HCT116 (cell line): ENCODE measurements at regions not wholly inside any gene's neighbourhood (a gene's known extent, or its start where the extent isn't known, plus 50 kb on each side); places are given as distances from the start of the nearest gene placed in this dataset.

Source experiments
- ATAC-seq: fragments of 200-7000 bp; cut with Tn5 transposase; 2 replicates; pipeline ENCODE4 v1.9.1; 2020; ENCODE audit warnings: mild to moderate bottlenecking, moderate library complexity
- BruUV-seq: library from RNA; stranded (reverse); fragments of 400-500 nt; replicated peaks from 2 replicates; lab custom pipeline; 2021; lab: Mats Ljungman, UMichigan
- CTCF ChIA-PET: fragments of 300-600 bp; sonication (Branson Sonifier 250); formaldehyde crosslinking; loops from one replicate; lab custom pipeline; 2021; ENCODE audit warnings: antibody characterized with exemption; lab: Charles Lee
- POLR2A ChIA-PET: fragments of 300-600, 350-600 bp; sonication (Branson Sonifier 250); formaldehyde crosslinking; loops from one replicate; lab custom pipeline; 2021; ENCODE audit warnings: antibody characterized with exemption; lab: Charles Lee
- RAD21 ChIA-PET, 2 experiments: fragments of 300-600 bp; sonication (Branson Sonifier 250); formaldehyde crosslinking; loops; one replicate each; lab custom pipeline; 2023; ENCODE audit warnings: low total read pairs in 2 of 2; ENCODE audit not compliant: uncharacterized antibody in 2 of 2, unreplicated experiment in 2 of 2, low non-redundant PET in 1 of 2; lab: Charles Lee
- DNase-seq: peaks from one replicate; pipeline ENCODE4 v3.0.0-alpha.2; 2010; ENCODE audit warnings: low read depth, low spot score
- H2AFZ ChIP-seq: fragments of 200-600 bp; shearing (Covaris generic), sonication (generic); 2 replicates; pipeline ENCODE4 v1.6.1; 2017; ENCODE audit warnings: low read depth, mixed run types, mixed read lengths, antibody characterized with exemption, low read length; ENCODE audit not compliant: poor library complexity, severe bottlenecking
- H3K27ac ChIP-seq: 2 replicates; pipeline ENCODE4 v1.5.1; 2012; ENCODE audit warnings: low read depth, low read length
- H3K27me3 ChIP-seq: fragments of 200-600 bp; sonication (generic); 2 replicates; pipeline ENCODE4 v1.6.1; 2016; ENCODE audit warnings: mixed run types, low read length, mixed read lengths; ENCODE audit not compliant: insufficient read depth
- H3K36me3 ChIP-seq, 2 experiments: fragments of 200-500 bp in 1 of 2; fragments of 200-600 bp in 1 of 2; sonication (Bioruptor generic) in 1 of 2; sonication (generic) in 1 of 2; 2 replicates each; pipeline versions ENCODE4 v1.5.1 to v1.6.1; 2014 to 2016; ENCODE audit warnings: low read length in 2 of 2, inconsistent platforms in 1 of 2, mixed read lengths in 1 of 2, mixed run types in 1 of 2; ENCODE audit not compliant: insufficient read depth in 2 of 2, control insufficient read depth in 1 of 2
- H3K4me1 ChIP-seq, 2 experiments: fragments of 200-600 bp in 1 of 2; sonication (generic) in 1 of 2; 2 replicates each; pipeline versions ENCODE4 v1.5.1 to v1.6.1; 2012 to 2017; ENCODE audit warnings: low read length in 2 of 2, inconsistent platforms in 1 of 2, mild to moderate bottlenecking in 1 of 2, mixed read lengths in 1 of 2, mixed run types in 1 of 2, moderate library complexity in 1 of 2; ENCODE audit not compliant: insufficient read depth in 2 of 2, control insufficient read depth in 1 of 2
- H3K4me2 ChIP-seq: fragments of 200-600 bp; sonication (generic); 2 replicates; pipeline ENCODE4 v1.6.1; 2017; ENCODE audit warnings: mixed run types, low read length, mixed read lengths
- H3K4me3 ChIP-seq, 2 experiments: fragments of 200-600 bp in 1 of 2; sonication (generic) in 1 of 2; replicated peaks in 1 of 2; 2 replicates each; pipeline ENCODE4 v1.5.1; 2011 to 2016; ENCODE audit warnings: low read length in 2 of 2, control low read depth in 1 of 2, low read depth in 1 of 2, mild to moderate bottlenecking in 1 of 2, mixed read lengths in 1 of 2, mixed run types in 1 of 2
- H3K79me2 ChIP-seq: fragments of 200-600 bp; sonication (generic); 2 replicates; pipeline ENCODE4 v1.6.1; 2017; ENCODE audit warnings: mild to moderate bottlenecking, mixed run types, low read length, moderate library complexity, mixed read lengths; ENCODE audit not compliant: insufficient read depth
- H3K9ac ChIP-seq: fragments of 200-600 bp; sonication (generic); 2 replicates; pipeline ENCODE4 v1.6.1; 2016; ENCODE audit warnings: low read length, mixed read lengths
- H3K9me2 ChIP-seq: fragments of 200-600 bp; sonication (generic), shearing (Covaris generic); 2 replicates; pipeline ENCODE4 v1.6.1; 2017; ENCODE audit warnings: mixed run types, mild to moderate bottlenecking, moderate library complexity; ENCODE audit not compliant: insufficient read depth
- H3K9me3 ChIP-seq, 2 experiments: fragments of 200-500 bp in 1 of 2; fragments of 200-600 bp in 1 of 2; sonication (Bioruptor generic) in 1 of 2; sonication (generic) in 1 of 2; 2 replicates each; pipeline ENCODE4 v1.6.1; 2014 to 2017; ENCODE audit warnings: low read length in 2 of 2, mixed read lengths in 2 of 2, inconsistent platforms in 1 of 2, low read depth in 1 of 2, mild to moderate bottlenecking in 1 of 2, mixed run types in 1 of 2, moderate library complexity in 1 of 2; ENCODE audit not compliant: control insufficient read depth in 1 of 2, insufficient read depth in 1 of 2
- H4K20me1 ChIP-seq: fragments of 200-600 bp; sonication (generic), shearing (Covaris generic); 2 replicates; pipeline ENCODE4 v1.6.1; 2017; ENCODE audit warnings: mixed run types, mild to moderate bottlenecking, moderate library complexity; ENCODE audit not compliant: insufficient read depth
- CBX3 ChIP-seq: IDR thresholded peaks from 2 replicates; pipeline ENCODE4 v1.6.1; 2012; ENCODE audit warnings: low read depth
- CEBPB ChIP-seq: IDR thresholded peaks from 2 replicates; pipeline ENCODE4 v1.6.1; 2012; ENCODE audit warnings: low read depth
- CTCF ChIP-seq, 3 experiments: fragments of 200-600 bp in 1 of 3; sonication (generic) in 1 of 3; IDR thresholded peaks in 2 of 3; conservative IDR thresholded peaks in 1 of 3; 2 replicates each; pipeline ENCODE4 v1.5.1; 2012 to 2017; ENCODE audit warnings: low read depth in 2 of 3, low read length in 2 of 3, antibody characterized with exemption in 1 of 3, borderline replicate concordance in 1 of 3, control low read depth in 1 of 3, mild to moderate bottlenecking in 1 of 3, mixed read lengths in 1 of 3, mixed run types in 1 of 3, moderate library complexity in 1 of 3; ENCODE audit not compliant: insufficient read depth in 1 of 3
- EGR1 ChIP-seq: IDR thresholded peaks from 2 replicates; pipeline ENCODE4 v1.6.1; 2012; ENCODE audit warnings: low read depth
- ELF1 ChIP-seq: IDR thresholded peaks from 2 replicates; pipeline ENCODE4 v1.6.1; 2012; ENCODE audit warnings: low read depth, borderline replicate concordance
- EZH2phosphoT487 ChIP-seq: fragments of 200-600 bp; IDR thresholded peaks from 2 replicates; pipeline ENCODE4 v1.6.1; 2018; ENCODE audit warnings: antibody characterized with exemption, borderline replicate concordance
- FOSL1 ChIP-seq: IDR thresholded peaks from 2 replicates; pipeline ENCODE4 v1.6.1; 2012; ENCODE audit warnings: low read depth
- POLR2A ChIP-seq: IDR thresholded peaks from 2 replicates; pipeline ENCODE4 v1.7.0; 2011; ENCODE audit warnings: borderline replicate concordance; ENCODE audit not compliant: insufficient read depth, insufficient read length; ENCODE audit errors: extremely low read depth
- POLR2AphosphoS5 ChIP-seq: IDR thresholded peaks from 2 replicates; pipeline ENCODE4 v1.6.1; 2011; ENCODE audit warnings: mild to moderate bottlenecking, low read depth, low read length, moderate library complexity
- SIN3A ChIP-seq: IDR thresholded peaks from 2 replicates; pipeline ENCODE4 v1.6.1; 2012; ENCODE audit warnings: low read depth
- SP1 ChIP-seq: IDR thresholded peaks from 2 replicates; pipeline ENCODE4 v1.6.1; 2012; ENCODE audit warnings: low read depth
- SRF ChIP-seq: IDR thresholded peaks from 2 replicates; pipeline ENCODE4 v1.6.1; 2012; ENCODE audit warnings: low read depth
- TCF7L2 ChIP-seq: IDR thresholded peaks from 2 replicates; pipeline ENCODE4 v1.7.0; 2011; ENCODE audit warnings: borderline replicate concordance, inconsistent platforms; ENCODE audit not compliant: insufficient read depth, insufficient read length; ENCODE audit errors: extremely low read depth
- YY1 ChIP-seq: IDR thresholded peaks from 2 replicates; pipeline ENCODE4 v1.6.1; 2011; ENCODE audit warnings: low read length, low read depth, moderate library complexity, mild to moderate bottlenecking; ENCODE audit not compliant: insufficient replicate concordance; ENCODE audit errors: extremely low read depth
- ZBTB33 ChIP-seq: IDR thresholded peaks from 2 replicates; pipeline ENCODE4 v1.6.1; 2011; ENCODE audit warnings: mild to moderate bottlenecking, low read length, moderate library complexity; ENCODE audit not compliant: insufficient replicate concordance; ENCODE audit errors: extremely low read depth
- ZFX ChIP-seq: fragments of 450-650 bp; IDR thresholded peaks from 2 replicates; pipeline ENCODE4 v1.6.1; 2017
- intact Hi-C: fragments of 100-400 bp; cut with micrococcal nuclease; formaldehyde crosslinking; loops from 2 replicates; pipeline ENCODE4 v1.10.0; 2022
- TF ChIP-seq, protein P1 (sequence below): IDR thresholded peaks from 2 replicates; pipeline ENCODE4 v1.6.1; 2012; ENCODE audit warnings: low read depth
- TF ChIP-seq, protein P2 (sequence below): IDR thresholded peaks from 2 replicates; pipeline ENCODE4 v1.6.1; 2012
- TF ChIP-seq, protein P3 (sequence below): IDR thresholded peaks from 2 replicates; pipeline ENCODE4 v1.6.1; 2012

DNA sequence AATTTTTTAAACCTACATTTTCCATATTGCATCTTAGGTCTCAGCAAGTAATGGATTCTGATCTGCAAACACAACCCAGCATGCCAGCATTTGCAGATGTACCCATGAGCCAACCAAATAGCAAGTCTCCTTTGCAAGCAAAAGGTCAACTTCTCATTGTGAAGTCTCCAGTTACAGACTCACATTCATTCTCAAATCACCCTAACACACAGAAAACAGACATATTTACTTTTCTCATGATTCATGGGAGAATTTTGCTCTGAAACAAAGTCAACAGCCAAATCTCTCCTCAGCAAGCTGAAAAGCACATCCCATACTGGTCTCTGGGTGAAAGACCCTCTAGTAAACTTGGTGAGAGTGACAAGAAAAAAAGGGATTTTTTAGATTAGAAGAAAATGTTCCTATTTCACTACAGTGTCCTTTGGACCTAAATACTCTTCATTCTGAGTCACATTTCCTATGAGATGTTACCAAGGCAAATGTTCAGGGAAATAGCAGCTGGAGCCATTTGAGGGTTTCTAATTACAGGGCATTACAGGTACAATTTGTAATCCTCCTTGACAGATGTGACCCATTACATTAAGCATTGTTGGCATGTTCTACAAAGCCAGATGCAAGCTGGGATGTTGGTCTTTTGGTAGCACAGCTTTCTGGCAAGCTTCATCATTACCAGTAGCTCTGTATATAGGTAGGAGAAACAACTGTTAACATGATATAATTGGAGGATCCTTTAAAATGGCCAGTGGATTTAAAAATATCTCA is 383.3 kb downstream of the SMARCA1 start:
- ChIA-PET RAD21 (no interaction called here), POLR2A (no interaction called here), CTCF (no interaction called here)
- Histone ChIP-seq H3K9ac (no peak overlapping the region), H3K27me3 (no peaks in the 10 kb centered on the region), H2AFZ (no peak overlapping the region), H4K20me1 (no peaks in the 10 kb centered on the region), H3K79me2 (no peaks in the 10 kb centered on the region), H3K27ac (no peak overlapping the region), H3K4me3 (no peak overlapping the region), H3K9me3 (no peaks in the 10 kb centered on the region), H3K9me2 (no peaks in the 10 kb centered on the region), H3K36me3 (no peaks in the 10 kb centered on the region), H3K4me1 (no peaks in the 10 kb centered on the region), H3K4me2 (no peak overlapping the region)
- no TSS peak for BruUV-seq
- intact Hi-C loops = no loop called here
- no peak for ATAC-seq
- DNase-seq = no peak
- TF ChIP-seq FOSL1 = no peak
- no peak for TF ChIP-seq ZBTB33
- TF ChIP-seq EZH2phosphoT487 = no peak
- TF ChIP-seq ELF1 = no peak
- TF ChIP-seq, protein P1, sequence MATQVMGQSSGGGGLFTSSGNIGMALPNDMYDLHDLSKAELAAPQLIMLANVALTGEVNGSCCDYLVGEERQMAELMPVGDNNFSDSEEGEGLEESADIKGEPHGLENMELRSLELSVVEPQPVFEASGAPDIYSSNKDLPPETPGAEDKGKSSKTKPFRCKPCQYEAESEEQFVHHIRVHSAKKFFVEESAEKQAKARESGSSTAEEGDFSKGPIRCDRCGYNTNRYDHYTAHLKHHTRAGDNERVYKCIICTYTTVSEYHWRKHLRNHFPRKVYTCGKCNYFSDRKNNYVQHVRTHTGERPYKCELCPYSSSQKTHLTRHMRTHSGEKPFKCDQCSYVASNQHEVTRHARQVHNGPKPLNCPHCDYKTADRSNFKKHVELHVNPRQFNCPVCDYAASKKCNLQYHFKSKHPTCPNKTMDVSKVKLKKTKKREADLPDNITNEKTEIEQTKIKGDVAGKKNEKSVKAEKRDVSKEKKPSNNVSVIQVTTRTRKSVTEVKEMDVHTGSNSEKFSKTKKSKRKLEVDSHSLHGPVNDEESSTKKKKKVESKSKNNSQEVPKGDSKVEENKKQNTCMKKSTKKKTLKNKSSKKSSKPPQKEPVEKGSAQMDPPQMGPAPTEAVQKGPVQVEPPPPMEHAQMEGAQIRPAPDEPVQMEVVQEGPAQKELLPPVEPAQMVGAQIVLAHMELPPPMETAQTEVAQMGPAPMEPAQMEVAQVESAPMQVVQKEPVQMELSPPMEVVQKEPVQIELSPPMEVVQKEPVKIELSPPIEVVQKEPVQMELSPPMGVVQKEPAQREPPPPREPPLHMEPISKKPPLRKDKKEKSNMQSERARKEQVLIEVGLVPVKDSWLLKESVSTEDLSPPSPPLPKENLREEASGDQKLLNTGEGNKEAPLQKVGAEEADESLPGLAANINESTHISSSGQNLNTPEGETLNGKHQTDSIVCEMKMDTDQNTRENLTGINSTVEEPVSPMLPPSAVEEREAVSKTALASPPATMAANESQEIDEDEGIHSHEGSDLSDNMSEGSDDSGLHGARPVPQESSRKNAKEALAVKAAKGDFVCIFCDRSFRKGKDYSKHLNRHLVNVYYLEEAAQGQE = no peak
- no peak for TF ChIP-seq CTCF (IDR thresholded peaks at IDR 0.05 in 2 of 3, conservative IDR thresholded peaks at IDR 0.05 in 1 of 3; ENCODE audit: borderline replicate concordance in 1 of 3, insufficient read depth in 1 of 3, low read depth in 2 of 3, low read length in 2 of 3)
- no peak for TF ChIP-seq SRF
- TF ChIP-seq SIN3A = no peak
- TF ChIP-seq CBX3 = no peak
- no peak for TF ChIP-seq ZFX
- TF ChIP-seq, protein P2, sequence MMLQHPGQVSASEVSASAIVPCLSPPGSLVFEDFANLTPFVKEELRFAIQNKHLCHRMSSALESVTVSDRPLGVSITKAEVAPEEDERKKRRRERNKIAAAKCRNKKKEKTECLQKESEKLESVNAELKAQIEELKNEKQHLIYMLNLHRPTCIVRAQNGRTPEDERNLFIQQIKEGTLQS = no peak
- no peak for TF ChIP-seq YY1
- no peak for TF ChIP-seq EGR1
- TF ChIP-seq, protein P3, sequence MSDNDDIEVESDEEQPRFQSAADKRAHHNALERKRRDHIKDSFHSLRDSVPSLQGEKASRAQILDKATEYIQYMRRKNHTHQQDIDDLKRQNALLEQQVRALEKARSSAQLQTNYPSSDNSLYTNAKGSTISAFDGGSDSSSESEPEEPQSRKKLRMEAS = no peak
- no peak for TF ChIP-seq CEBPB
- TF ChIP-seq TCF7L2 = no peak
- no peak for TF ChIP-seq POLR2A
- TF ChIP-seq SP1 = no peak
- TF ChIP-seq POLR2AphosphoS5 = no peak
